GM19463 (cell line): ENCODE measurements at regions not wholly inside any gene's neighbourhood (a gene's known extent, or its start where the extent isn't known, plus 50 kb on each side); places are given as distances from the start of the nearest gene placed in this dataset.
A peak's percentile ranks its signal among the peaks of the same experiment; 100 is the strongest.
"Not testable (repeated sequence)": the region's sequence is repeated elsewhere in the genome, so short reads cannot be mapped to it uniquely, and the experiment has no call there.

Source experiments
- ATAC-seq: cut with Tn5 transposase; IDR thresholded peaks from one replicate; pipeline ENCODE4 v1.9.1; 2021; ENCODE audit warnings: mild to moderate bottlenecking, moderate library complexity; ENCODE audit not compliant: unreplicated experiment

GRCh38 chr13:65615506-65615905 is 1614.6 kb downstream of the PCDH9 start:
- ATAC-seq, result no peak

- ATAC-seq, result peak; percentile 69
These were observed 1617.1 kb downstream of the PCDH9 start for GRCh38 chr13:65613004-65613403.

- ATAC-seq, result no peak
These were observed 1620.8 kb downstream of the PCDH9 start for GRCh38 chr13:65609350-65609749.

GRCh38 chr13:65606622-65607021 is 1623.5 kb downstream of the PCDH9 start:
- ATAC-seq, result no peak

- ATAC-seq, result no peak
These were observed 1624.7 kb downstream of the PCDH9 start for GRCh38 chr13:65605396-65605795.

GRCh38 chr13:65603160-65603559 is 1627.0 kb downstream of the PCDH9 start:
- ATAC-seq, result no peak

GRCh38 chr13:65601855-65602254 is 1628.3 kb downstream of the PCDH9 start:
- ATAC-seq, result no peak

- no peak for ATAC-seq
These were observed 1629.4 kb downstream of the PCDH9 start for GRCh38 chr13:65600702-65601101.

- ATAC-seq, result no peak
These were observed 1632.0 kb downstream of the PCDH9 start for GRCh38 chr13:65597839-65598818.

GRCh38 chr13:65595916-65596315 is 1634.2 kb downstream of the PCDH9 start:
- no peak for ATAC-seq

GRCh38 chr13:65594298-65594781 is 1635.8 kb downstream of the PCDH9 start:
- ATAC-seq, result no peak

GRCh38 chr13:65593298-65593874 is 1636.8 kb downstream of the PCDH9 start:
- ATAC-seq, result no peak

GRCh38 chr13:65592731-65593130 is 1637.4 kb downstream of the PCDH9 start:
- ATAC-seq, result no peak

- ATAC-seq, result no peak
These were observed 1644.8 kb downstream of the PCDH9 start for GRCh38 chr13:65585346-65585745.

- no peak for ATAC-seq
These were observed 1646.0 kb downstream of the PCDH9 start for GRCh38 chr13:65584126-65584525.

GRCh38 chr13:65582160-65582559 is 1648.0 kb downstream of the PCDH9 start:
- no peak for ATAC-seq

GRCh38 chr13:65564561-65564960 is 1665.6 kb downstream of the PCDH9 start:
- ATAC-seq, result not testable (repeated sequence)

- no peak for ATAC-seq
These were observed 1667.8 kb downstream of the PCDH9 start for GRCh38 chr13:65562305-65562704.

- ATAC-seq, result no peak
These were observed 1669.2 kb downstream of the PCDH9 start for GRCh38 chr13:65560936-65561335.

- ATAC-seq, result no peak
These were observed 1674.2 kb downstream of the PCDH9 start for GRCh38 chr13:65555962-65556361.

GRCh38 chr13:65553096-65553727 is 1676.9 kb downstream of the PCDH9 start:
- ATAC-seq, result no peak

- no peak for ATAC-seq
These were observed 1678.9 kb downstream of the PCDH9 start for GRCh38 chr13:65551208-65551607.
